Nucleus accumbens (tissue), 56 donors: ENCODE measurements at regions not wholly inside any gene's neighbourhood (a gene's known extent, or its start where the extent isn't known, plus 50 kb on each side); places are given as distances from the start of the nearest gene placed in this dataset.
A peak's percentile ranks its signal among the peaks of the same experiment; 100 is the strongest.

Experiments used
- DNase-seq, 56 donors: peaks; one replicate each; lab custom pipeline; 2025; lab: John Stamatoyannopoulos, UW

DNA sequence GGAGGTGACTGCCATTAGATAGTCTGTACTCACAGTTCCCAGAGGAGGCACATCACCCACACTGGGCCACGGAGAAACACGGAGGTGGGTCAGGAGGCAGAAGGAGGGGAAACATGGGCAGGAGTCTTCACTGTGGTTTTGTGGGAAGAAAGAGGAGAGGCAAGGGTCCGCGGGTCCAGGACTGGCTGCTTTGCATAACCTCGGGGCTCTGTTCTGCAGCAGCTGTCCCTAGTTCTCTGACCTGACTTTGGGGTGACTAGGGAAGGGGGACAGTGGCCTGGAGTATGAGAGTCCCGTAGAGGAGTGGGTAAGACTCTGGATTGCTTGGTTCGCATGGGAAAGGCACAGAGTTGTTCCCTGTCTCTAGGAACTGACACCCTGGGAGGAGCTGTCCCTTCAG, 238.3 kb upstream of the RAB6C start:
- no peak for DNase-seq

DNA sequence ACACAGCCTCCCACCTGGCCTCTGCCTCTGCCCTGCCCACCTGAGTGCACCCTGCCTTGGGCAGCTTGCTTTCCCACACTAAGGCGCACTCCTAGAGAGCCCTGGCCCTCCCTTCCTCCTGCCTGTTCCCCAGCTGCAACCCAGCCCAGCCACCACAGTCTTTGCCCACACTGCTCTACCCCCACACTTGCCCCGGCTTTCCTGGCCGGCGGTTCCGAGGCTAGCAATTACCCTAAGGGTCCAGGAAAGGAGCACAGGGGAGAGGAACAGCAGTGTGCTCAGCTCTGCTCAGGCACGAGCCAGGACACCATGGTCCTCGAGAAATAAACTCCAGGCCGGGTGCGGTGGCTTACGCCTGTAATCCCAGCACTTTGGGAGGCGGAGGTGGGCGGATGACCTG, 237.8 kb upstream of the RAB6C start:
- no peak for DNase-seq

DNA sequence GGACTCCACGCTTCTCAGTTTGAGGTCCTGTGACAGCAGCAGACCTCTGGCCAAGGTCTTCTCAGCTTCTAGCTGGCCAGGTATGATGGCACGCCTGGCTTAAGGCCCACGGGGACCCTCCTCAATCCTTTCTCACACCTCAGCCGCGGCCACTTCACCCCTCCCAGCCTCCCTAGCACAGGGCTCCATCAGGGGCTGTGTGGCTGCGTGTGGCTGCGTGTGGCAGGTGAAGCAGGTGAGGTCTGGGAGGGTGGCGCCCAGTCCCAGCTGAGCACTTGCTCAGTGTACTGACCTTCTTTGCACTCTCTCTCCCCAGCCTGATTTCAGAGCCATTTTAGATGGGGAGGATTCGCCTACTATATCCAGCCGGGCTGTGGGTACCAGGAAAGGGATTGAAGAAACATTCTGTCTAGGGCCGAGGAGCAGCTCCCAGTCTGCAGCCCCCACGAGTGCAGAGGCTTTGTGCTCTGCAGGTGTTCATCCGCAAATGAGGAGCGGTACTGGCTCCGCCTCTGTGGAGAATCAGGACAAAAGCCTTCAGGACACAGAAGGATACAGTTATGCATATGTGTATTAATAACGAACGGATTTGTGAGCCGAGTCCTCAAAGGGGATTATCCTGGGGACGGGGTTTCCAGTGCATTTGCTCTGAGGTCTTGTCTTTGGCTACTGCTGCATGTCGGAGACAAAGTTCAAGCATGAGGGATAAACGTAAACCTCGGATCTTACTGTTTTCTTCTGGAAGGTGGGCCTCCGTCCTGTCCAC, 236.9 kb upstream of the RAB6C start:
- DNase-seq, result no peak

DNA sequence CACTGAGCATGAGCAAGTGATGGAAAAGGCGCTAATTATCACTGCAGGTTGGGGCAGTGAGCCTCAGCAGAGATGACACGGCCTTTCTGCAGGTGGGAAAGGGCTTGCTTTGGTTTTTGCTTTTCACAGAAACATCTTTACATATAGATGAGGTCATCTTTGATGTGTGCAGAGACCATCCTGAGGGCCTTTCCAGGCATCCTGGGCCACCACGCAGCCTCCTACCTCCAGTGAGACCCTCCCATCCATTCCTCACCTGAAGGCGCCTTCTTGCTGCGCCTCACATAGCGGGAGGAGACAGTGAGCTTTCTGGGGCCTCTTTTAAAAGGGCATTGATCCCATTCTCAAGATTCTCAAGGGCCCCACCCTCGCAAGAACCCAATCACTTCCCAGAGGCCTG, 235.3 kb upstream of the RAB6C start:
- DNase-seq, result no peak

DNA sequence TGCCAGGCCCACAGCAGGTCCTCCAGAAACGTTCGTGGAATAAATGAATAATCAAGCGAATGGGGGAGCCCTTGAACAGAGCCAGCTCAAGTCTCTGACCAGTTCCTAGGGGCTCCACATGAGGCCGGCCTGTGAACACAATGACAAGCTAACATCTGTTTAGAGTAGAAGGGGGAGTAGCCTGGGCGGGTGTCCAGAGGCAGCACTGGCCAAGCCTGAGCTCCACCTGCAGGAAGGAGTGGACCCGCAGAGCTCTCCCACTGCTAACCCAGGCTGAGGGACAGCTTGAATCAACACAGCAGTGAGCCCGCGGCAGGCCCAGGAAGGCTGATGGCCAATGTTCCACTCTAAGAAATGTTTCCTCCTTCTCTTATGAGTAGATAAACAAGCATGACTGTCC, 234.8 kb upstream of the RAB6C start:
- no peak for DNase-seq

DNA sequence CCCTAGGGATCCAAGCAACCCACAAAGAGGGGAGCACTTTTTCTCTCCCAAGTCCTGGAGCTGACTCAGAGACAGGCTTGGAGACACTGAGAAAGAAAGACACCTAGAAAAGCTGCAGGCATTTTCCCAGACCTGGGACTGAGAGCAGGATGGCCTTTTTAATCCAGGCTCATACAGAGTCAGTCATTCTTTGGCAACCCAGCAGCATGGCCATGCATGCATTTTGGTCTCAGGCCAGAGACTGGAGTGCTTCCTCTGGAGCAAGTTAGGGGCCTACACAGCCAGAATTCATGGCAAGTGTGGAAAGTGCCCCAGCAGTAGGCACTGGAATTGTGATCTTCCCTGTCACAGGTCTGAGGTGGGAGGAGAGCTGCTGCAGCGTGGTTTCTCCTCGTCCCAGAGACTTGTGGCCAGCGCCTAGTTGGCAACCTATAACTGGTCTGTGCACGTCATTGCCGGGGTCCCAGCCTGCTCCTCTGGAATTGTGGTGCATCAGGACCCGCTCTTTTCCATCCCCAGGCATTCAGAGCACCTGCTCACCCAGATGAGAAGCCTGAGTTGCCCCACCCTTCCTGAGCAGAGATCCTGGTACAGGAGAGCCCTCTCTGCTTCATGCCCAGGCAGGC, 231.9 kb upstream of the RAB6C start:
- DNase-seq, result no peak

DNA sequence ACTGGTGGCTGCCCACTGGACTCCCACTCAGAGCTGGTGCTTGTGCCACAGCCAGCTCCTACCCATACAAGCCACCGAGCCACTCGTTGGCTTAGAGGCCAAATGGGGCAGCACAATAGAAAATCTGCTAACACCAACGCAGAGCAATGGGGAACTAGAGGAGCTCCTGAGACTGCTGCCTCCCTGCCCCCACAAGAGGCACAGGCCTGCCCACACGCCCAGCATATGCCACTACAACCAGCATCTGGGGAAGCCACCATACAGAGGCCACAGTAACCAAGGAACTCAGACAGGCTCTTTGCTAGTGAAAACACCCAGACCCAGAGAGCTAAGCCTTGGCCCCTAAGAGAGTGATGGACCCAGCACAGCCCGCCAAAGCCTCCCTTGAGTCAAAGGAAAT, 231.2 kb upstream of the RAB6C start:
- peak in 13 of 56 donors; percentile 7 to 49 (median 24) for DNase-seq

DNA sequence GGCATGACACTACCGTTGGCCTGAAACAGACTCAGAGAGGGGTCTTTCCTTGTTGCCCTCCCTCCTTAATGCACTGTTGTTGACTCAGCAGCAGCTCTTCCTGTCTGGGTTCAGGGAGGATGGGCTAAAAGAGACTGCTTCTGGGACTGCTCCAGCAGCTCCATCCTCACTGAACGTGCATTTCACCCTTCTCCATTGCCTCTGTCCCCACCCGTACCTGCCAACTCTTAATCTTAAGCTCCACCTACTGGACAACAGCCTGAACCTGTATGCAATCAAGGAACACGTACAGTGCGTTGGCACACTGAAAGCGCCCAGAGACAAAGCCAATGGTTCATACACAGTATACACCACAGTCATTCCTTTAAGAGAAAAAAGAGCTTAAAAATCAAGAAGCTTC, 230.8 kb upstream of the RAB6C start:
- DNase-seq, result peak in 1 of 56 donors; percentile 17

DNA sequence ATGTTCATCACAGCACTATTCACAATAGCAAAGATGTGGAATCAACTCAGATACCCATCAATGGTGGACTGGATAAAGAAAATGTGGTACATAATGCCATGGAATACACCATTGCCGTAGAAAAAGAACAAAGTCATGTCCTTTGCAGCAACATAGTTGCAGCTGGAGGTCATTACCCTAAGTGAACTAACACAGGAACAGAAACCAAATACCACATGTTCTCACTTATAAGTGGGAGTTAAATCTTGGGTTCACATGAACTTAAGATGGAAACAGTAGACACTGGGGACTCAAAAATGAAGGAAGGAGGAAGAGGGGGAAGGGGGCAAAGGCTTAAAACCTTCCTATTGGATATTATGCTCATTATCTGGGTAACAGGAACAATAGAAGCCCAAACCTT, 228.1 kb upstream of the RAB6C start:
- no peak for DNase-seq

DNA sequence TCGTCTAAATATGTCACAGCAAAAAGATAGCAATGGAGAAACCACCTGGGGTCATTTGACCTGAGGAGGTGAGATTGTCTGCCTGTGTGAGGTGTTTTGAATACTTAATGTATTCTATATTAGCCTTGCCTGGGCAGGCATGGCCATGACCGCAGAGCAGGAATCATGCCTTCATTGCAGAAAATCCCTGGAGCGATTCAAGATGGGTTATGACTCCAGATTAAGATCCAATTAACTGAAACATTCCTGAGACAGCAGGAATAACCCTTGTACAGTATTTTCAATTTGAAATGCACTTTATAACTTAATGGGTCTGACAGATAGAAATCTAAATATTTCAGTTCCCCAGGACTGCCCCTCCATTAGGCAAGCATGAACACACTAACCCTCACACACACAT, 227.3 kb upstream of the RAB6C start:
- DNase-seq, result no peak

DNA sequence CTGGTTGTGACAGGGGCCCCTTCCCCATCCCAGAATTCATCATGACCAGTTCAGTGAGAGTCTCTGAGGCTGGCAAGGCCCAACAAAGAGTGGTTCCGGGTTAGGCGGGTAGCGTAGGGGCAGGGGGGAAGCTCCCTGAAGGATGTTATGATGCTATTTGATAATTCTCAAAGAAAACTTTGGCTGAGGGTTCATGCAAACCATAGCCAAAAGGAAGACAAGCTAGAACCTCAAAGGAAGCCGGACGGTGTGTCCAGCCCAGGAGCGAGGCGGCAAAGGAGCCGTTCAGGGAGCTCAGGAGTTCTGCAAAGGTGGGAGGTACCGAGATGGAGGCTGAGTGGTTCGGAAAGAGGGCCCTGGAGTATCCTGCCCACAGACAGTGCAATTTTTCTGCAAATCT, 226.8 kb upstream of the RAB6C start:
- DNase-seq, result no peak

DNA sequence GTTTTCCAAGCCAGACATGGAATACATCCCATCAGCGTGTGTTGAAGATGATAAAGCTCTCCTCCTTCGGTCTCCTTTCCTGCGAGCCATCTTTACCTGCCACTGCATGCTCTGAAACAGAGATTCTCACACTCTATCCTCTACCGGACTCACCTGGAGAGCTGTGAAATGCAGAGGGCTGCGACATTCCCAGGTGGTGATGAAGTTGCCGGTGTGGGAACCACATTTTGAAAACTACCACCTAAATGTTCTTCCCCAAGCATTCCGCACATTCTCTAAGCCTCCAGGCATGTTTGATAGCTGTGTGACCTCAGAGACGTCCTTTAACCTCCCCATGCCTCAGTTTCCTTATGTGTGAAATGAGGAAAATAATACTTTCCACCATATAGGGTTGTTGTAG, 226.2 kb upstream of the RAB6C start:
- DNase-seq, result no peak

DNA sequence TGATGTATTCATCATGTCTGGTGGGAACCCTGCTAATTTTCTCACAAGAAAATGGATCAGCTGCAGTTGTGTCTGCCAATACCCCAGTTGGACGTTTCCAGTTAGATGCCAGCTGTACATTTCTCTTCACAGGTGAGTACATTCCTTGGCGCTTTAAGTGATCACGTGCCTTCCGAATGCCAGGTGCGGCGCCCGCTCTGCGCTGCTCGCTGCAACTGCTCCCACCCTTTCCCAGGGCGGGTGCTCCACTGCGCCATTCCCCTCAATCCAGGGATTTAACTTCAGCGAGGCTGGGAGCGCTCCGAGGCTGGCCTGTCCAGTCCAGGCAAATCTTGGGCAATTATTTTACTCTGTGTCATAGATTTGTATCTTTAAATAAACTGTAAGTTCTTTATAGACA, 225.0 kb upstream of the RAB6C start:
- no peak for DNase-seq

DNA sequence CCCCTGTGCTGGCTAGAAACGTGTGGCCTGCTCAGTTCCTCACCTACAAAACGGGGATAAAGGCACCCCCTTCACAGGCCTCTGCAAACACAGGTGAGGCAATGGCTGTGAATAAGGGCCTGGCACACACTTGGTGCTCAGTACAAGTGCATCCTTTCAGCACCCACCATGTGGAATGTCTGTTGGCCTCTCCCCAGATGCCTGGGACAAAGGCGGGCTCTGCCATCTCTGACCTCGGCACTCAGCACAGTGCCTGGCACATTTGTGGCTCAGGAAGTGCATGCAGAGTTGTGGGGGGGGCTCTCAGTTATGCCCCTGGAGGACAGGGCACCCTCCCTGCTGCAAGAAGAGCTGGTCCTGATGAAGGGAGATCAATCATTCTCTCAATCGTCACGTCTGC, 224.6 kb upstream of the RAB6C start:
- no peak for DNase-seq

DNA sequence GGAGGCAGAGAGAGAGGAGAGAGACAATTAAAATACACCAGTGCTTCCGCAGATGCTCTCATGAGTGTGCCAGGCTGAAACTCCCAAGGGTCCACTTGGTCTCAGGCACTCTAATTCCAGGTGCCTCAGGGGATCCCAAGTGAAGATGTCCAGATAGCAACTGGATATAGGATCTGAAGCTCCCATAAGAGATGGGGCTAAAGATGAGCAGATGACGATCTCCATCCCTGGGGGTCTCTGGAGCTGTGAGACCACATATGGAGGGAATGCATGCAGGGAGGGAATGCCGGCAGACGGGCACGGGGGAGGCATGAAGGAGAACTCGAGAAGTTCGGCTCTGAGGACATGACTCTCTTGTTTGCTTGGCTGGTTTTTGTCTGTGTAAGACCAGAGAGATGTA, 223.7 kb upstream of the RAB6C start:
- DNase-seq, result no peak

DNA sequence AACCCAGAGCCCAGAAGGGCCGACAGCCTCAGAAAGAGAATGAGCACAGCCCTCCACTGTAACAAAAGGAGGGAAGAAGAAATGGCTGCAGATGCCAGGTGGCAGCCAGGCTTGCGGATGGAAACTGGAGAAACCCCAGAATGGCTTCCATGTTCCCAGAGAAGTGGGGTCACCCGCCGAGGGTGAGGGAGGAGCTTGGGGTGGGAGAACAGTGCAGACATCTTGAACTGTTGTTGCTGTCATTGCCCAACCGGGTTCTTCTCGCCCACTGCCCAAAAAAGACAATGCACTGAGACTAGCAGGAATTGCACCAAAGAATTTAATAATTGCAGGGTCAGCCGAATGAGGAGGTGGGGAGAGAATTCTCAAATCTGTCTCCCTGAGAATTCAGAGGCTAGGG, 223.2 kb upstream of the RAB6C start:
- no peak for DNase-seq

DNA sequence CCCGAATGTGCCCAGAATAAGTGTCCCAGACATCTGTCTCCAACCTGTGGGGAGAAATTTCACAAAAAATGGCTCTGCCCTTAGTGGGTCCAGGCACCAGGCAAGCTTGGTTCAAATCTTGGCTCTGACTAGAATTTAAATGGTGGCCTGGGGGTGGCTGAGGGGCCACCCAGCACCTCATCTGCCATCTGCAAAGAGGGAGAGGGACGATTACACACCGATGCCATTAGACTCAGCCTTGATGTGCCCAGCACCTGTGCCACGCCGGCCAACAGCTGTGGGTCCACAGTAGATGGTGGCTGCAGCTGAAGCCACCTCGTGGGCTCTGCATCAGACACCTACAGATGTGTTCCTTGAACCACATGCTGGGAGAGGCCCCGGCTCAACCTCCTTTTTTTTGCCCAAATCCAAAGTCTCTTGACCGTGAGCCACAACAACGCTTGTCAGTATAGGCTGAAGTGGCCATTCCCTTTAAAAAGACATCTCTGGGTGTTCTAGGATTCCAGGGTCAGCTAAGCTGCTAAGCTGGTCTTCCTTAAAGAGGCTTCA, 222.0 kb upstream of the RAB6C start:
- DNase-seq, result no peak

DNA sequence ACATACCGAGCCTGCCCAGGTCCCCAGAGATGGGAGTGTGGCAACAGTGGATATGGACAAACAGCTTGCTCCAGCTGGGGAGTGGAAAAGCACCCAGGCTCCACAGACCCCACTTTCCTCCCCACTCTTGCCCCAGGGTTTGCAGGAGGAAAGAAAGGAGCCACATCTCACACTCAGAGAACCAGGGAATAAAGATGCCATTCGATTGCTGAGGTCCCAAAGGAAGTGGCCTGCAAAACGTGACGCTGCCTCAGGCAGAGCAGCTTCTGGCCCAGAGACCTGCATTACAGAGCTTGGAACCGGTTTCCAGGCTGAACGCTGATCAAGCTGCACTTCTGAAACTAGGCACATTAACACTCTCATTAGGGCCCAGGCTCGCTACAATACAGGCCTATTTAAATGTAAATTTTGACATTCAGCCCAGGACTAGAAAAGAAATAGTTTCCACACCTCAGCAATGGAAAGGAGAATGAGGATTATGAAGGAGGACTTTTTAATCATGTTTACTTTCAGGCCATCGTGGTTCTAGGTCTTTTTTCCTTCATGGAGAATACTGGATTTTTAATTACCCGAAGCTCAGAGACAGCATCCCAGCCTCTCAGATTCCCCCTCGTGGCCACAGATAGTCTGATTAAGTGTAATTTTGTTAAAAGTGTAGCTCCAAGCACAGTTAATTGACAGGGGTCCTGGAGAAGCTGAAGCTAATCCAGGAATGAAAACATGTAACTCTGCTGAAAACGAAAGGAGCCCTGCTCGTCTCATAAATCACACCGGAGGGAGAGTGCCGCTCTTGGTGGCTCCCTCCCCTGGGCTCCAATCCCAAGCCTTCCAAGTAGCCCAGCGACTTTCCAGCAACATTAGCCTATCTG, 221.3 kb upstream of the RAB6C start:
- DNase-seq, result no peak

DNA sequence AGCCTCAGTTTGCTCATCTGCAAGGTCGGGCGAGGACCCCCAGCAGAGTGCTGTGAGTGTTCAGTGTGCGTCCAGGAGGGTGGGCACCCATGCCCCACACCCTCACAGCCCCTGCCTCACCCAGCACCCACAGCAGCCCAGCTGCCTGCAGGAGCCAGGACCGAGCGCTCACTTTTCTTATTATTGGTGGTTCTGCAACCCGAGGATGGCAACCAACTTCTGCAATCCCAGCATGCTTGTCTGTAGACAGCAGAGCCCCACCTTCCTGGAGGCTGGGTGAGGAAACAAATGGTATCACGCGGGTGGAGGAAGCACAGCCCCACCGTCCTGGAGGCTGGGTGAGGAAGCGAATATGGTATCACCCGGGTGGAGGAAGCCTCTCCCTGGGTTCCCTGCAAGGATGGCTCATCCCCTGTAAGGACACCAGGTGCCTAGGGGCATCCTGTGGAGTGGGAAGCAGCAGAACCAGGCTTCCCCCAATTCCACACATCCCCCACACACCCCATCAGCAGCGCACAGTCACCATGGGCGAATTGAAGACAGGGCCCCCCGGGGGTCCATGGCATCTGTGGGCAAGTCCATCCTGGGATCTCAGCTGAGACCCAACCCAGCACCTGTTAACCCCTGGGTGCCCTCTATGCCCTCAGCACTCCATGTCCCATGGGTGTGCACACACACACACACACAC, 220.5 kb upstream of the RAB6C start:
- DNase-seq, result peak in 12 of 56 donors; percentile 8 to 51 (median 25)

DNA sequence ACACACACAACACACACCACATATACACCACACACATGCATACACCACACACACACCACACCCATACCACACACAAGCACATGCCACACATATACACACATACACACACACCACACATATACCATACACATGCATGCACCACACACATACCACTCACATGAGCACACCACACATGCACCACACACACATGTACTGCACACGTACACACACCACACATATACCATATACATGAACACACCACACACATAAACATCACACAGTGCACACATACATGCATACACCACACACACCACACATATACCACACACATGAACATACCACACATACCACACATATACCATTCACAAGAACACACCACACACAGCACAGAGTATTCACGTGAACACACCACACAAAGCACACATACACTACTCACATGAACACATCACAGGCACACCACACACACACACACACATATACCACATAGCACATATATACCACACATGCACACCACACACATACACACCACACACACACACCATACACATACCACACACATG, 219.9 kb upstream of the RAB6C start:
- no peak for DNase-seq
